RWPE2 (cell line): ENCODE measurements at regions not wholly inside any gene's neighbourhood (a gene's known extent, or its start where the extent isn't known, plus 50 kb on each side); places are given as distances from the start of the nearest gene placed in this dataset.
A peak's percentile ranks its signal among the peaks of the same experiment; 100 is the strongest.
"Not testable (repeated sequence)": the region's sequence is repeated elsewhere in the genome, so short reads cannot be mapped to it uniquely, and the experiment has no call there.

Source experiments
- ATAC-seq: fragments of 200-7000 bp; cut with Tn5 transposase; 3 replicates; pipeline ENCODE4 v1.9.1; 2021; ENCODE audit warnings: low read depth
- DNase-seq: peaks from one replicate; pipeline ENCODE4 v3.0.0-alpha.2; 2020; ENCODE audit warnings: low spot score
- H3K27ac ChIP-seq: fragments of 450-650 bp; 2 replicates; pipeline ENCODE4 v1.5.1; 2017; ENCODE audit warnings: mild to moderate bottlenecking; ENCODE audit not compliant: poor library complexity, severe bottlenecking
- H3K27me3 ChIP-seq: fragments of 250-450 bp; sonication (Bioruptor Pico); 2 replicates; pipeline ENCODE4 v1.5.1; 2021; ENCODE audit warnings: mild to moderate bottlenecking, moderate library complexity; ENCODE audit not compliant: insufficient read depth, poor library complexity, severe bottlenecking
- H3K36me3 ChIP-seq: fragments of 250-450 bp; sonication (Bioruptor Pico); 2 replicates; pipeline ENCODE4 v1.5.1; 2020; ENCODE audit warnings: low read depth, mild to moderate bottlenecking, moderate library complexity
- H3K4me1 ChIP-seq: fragments of 250-450 bp; sonication (Bioruptor Pico); 2 replicates; pipeline ENCODE4 v1.5.1; 2021; ENCODE audit warnings: mild to moderate bottlenecking, moderate library complexity; ENCODE audit not compliant: insufficient read depth, poor library complexity, severe bottlenecking
- H3K4me3 ChIP-seq: fragments of 250-450 bp; sonication (Bioruptor Pico); 2 replicates; pipeline ENCODE4 v1.5.1; 2021; ENCODE audit warnings: mild to moderate bottlenecking, moderate library complexity; ENCODE audit not compliant: severe bottlenecking
- H3K9me3 ChIP-seq: fragments of 250-450 bp; sonication (Bioruptor Pico); 2 replicates; pipeline ENCODE4 v1.5.1; 2021; ENCODE audit warnings: mild to moderate bottlenecking, moderate library complexity; ENCODE audit not compliant: severe bottlenecking
- TF ChIP-seq, protein P1 (sequence below): fragments of 450-650 bp; IDR thresholded peaks from one replicate; pipeline ENCODE4 v1.5.1; 2017; ENCODE audit warnings: mild to moderate bottlenecking, moderate library complexity; ENCODE audit not compliant: poor library complexity, severe bottlenecking

DNA sequence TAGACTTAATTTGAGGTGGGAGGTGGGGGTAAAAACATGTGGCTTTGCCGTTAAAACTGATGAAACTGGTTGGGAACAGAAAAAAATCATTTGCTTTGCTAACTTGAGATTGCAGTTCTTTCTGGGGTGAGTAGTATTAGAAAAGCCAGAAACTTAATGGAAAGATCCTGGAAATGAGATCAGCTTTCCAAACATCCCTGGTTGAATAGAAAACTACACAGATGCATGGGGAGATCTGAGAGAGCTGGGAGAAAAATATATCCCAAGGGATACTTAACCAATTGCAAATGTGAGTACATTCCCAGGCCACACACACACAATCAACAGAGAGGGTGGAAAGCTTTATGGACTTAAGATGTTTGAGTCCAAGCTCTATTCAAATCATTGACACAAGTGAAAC lies 222.3 kb downstream of the YTHDC2 start:
- Histone ChIP-seq H3K27me3 (peaks cover 8% of the 10 kb centered on the region), H3K9me3 (no peaks in the 10 kb centered on the region), H3K4me1 (no peaks in the 10 kb centered on the region), H3K36me3 (no peaks in the 10 kb centered on the region), H3K27ac (no peak overlapping the region), H3K4me3 (no peak overlapping the region)
- TF ChIP-seq, protein P1, sequence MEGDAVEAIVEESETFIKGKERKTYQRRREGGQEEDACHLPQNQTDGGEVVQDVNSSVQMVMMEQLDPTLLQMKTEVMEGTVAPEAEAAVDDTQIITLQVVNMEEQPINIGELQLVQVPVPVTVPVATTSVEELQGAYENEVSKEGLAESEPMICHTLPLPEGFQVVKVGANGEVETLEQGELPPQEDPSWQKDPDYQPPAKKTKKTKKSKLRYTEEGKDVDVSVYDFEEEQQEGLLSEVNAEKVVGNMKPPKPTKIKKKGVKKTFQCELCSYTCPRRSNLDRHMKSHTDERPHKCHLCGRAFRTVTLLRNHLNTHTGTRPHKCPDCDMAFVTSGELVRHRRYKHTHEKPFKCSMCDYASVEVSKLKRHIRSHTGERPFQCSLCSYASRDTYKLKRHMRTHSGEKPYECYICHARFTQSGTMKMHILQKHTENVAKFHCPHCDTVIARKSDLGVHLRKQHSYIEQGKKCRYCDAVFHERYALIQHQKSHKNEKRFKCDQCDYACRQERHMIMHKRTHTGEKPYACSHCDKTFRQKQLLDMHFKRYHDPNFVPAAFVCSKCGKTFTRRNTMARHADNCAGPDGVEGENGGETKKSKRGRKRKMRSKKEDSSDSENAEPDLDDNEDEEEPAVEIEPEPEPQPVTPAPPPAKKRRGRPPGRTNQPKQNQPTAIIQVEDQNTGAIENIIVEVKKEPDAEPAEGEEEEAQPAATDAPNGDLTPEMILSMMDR, result no peak
- ATAC-seq (no peak), DNase-seq (no peak)

DNA sequence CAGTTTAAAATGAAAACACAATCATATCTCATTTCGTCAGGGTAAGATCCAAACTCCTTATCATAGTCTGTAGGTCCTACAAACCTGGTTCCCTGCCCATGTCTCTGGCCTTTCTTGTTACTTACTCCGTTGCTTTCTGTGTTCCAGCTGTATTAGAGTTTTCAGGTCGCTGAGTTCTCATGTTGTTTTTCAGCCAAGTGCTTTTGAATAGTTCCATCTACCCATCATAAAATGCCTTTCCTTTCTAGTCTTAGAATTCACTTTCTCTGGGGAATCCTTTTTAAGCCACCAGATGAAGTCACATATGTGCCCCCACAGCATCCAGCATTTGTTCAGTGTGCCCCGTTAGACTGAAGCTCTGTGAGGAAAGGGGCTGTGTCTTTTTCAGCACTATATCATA lies 228.7 kb downstream of the YTHDC2 start:
- Histone ChIP-seq H3K27me3 (peaks cover 5% of the 10 kb centered on the region), H3K9me3 (no peaks in the 10 kb centered on the region)
- no peak for ATAC-seq

GRCh38 chr5:113742639-113743038 lies 229.1 kb downstream of the YTHDC2 start:
- H3K27me3 ChIP-seq, result peaks cover 5% of the 10 kb centered on the region
- ATAC-seq (no peak), DNase-seq (no peak)
- no peak overlapping the region for H3K27ac ChIP-seq
- H3K4me1 ChIP-seq, result no peaks in the 10 kb centered on the region
- no peaks in the 10 kb centered on the region for H3K9me3 ChIP-seq
- H3K36me3 ChIP-seq, result no peaks in the 10 kb centered on the region
- H3K4me3 ChIP-seq, result no peak overlapping the region
- TF ChIP-seq, protein P1, result no peak

More for the DNA sequence above, 228.7 kb downstream of the YTHDC2 start:
- TF ChIP-seq, protein P1, result no peak
- Histone ChIP-seq H3K4me3 (no peak overlapping the region), H3K27ac (no peak overlapping the region), H3K4me1 (no peaks in the 10 kb centered on the region), H3K36me3 (no peaks in the 10 kb centered on the region)
- no peak for DNase-seq

GRCh38 chr5:113748403-113748802 lies 234.9 kb downstream of the YTHDC2 start:
- no peaks in the 10 kb centered on the region for H3K36me3 ChIP-seq
- DNase-seq, result no peak
- H3K4me3 ChIP-seq, result no peak overlapping the region
- H3K27me3 ChIP-seq, result no peaks in the 10 kb centered on the region
- peak; percentile 72 for ATAC-seq
- peaks cover 13% of the 10 kb centered on the region for H3K4me1 ChIP-seq
- H3K9me3 ChIP-seq, result no peaks in the 10 kb centered on the region
- TF ChIP-seq, protein P1, result no peak
- H3K27ac ChIP-seq, result no peak overlapping the region

DNA sequence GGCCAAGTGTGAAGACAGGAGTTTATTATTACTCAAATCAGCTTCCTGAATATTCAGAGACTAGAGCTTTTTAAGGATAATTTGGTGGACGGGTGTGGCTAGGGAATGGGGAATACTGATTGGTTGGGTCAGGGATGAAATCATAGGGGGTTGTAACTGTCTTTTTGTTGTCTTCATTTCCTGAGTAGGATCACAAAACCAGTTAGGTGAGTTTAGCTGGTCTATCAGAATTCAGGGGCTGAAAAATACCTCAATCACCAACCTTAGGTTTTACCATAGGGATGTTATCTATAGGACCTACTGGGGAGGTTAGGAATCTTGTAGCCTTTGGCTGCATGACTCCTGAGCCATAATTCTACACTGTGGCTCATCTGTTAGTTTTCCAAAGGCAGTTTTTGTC lies 235.8 kb downstream of the YTHDC2 start:
- peaks cover 13% of the 10 kb centered on the region for H3K4me1 ChIP-seq
- ATAC-seq, result peak; percentile 46; the same call in 2 of the 3 replicates
- TF ChIP-seq, protein P1, result no peak
- H3K36me3 ChIP-seq, result no peaks in the 10 kb centered on the region
- DNase-seq, result no peak
- no peaks in the 10 kb centered on the region for H3K27me3 ChIP-seq
- no peaks in the 10 kb centered on the region for H3K9me3 ChIP-seq
- no peak overlapping the region for H3K4me3 ChIP-seq
- H3K27ac ChIP-seq, result no peak overlapping the region

DNA sequence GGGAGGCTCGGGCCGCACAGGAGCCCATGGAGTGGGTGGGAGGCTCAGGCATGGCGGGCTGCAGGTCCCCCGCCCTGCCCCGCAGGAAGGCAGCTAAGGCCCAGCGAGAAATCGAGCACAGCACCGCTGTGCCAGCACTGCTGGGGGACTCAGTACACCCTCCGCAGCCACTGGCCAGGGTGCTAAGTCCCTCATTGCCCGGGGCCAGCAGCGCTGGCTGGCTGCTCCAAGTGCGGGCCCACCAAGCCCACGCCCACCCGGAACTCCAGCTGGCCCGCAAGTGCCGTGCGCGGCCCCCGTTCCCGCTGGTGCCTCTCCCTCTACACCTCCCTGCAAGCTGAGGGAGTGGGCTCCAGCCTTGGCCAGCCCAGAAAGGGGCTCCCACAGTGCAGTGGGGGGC lies 239.7 kb downstream of the YTHDC2 start:
- ATAC-seq, H3K9me3 ChIP-seq, H3K36me3 ChIP-seq: not testable (repeated sequence)

More for the DNA sequence above, 239.7 kb downstream of the YTHDC2 start:
- not testable (repeated sequence) for DNase-seq, H3K27me3 ChIP-seq, H3K27ac ChIP-seq, H3K4me3 ChIP-seq
- H3K4me1 ChIP-seq, result peaks cover 13% of the 10 kb centered on the region
